Central memory CD4-positive, alpha-beta T cell (primary cell): ENCODE measurements at regions not wholly inside any gene's neighbourhood (a gene's known extent, or its start where the extent isn't known, plus 50 kb on each side); places are given as distances from the start of the nearest gene placed in this dataset.
A peak's percentile ranks its signal among the peaks of the same experiment; 100 is the strongest.
"Not testable (repeated sequence)": the region's sequence is repeated elsewhere in the genome, so short reads cannot be mapped to it uniquely, and the experiment has no call there.

Experiments used
- DNase-seq: peaks from one replicate; pipeline ENCODE4 v3.0.0; 2022

DNA sequence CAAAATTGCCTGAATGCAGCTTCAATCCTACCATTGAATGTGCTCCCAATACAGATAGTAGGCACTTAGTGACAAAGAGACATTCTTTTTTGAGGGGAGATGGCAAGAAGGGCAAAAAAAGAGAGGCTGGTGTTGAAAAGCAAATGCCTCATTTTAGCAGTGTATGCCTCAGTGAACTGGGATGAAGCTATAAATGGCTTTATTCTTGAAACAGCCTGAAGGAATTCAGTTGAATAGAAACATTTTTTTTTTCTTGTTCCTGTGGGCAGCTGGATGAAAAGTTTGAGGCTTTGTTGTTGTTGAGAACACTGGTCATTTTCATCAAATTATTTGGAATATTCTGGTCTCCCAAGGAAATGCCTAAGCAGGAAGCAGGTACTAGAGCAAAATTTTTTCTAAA, 228.9 kb downstream of the RNF144A start:
- no peak for DNase-seq

DNA sequence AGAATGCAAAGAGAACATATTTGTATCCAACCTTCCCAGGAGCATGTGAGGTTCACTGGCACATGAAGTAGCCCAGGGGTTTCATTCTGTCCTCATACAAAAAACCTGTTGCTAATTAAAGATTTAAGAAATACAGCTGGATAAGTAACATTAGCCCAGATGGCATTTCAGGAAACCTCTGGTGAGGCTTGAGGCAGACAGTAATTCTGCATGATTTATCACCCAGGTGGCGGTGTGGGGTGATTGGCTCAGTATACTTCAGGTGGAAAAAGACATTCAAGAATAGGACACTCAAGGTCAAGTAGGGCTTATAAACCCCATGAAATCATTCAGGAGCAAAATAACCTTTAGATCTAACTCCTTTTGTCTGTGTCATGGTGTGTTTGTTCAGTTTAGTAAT, 237.4 kb downstream of the RNF144A start:
- no peak for DNase-seq

DNA sequence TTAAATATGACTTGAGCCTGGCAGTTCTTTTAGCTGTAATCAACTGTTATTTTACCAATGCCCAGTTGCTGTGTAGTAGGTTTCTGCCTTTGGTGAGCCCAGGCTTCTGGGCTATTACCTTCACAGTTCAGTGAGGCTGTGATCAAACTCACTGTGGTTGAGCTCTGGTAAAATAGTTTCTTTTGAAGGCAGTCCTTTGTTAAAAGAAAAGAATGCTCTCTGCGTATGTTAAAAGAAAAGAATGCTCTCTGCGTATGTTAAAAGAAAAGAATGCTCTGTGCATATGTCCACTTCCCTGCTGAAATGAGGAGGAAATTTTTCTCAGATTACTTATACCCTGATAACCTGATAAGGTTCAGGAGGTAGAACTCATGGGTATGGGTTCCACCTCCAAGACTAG, 244.3 kb downstream of the RNF144A start:
- DNase-seq, result no peak

DNA sequence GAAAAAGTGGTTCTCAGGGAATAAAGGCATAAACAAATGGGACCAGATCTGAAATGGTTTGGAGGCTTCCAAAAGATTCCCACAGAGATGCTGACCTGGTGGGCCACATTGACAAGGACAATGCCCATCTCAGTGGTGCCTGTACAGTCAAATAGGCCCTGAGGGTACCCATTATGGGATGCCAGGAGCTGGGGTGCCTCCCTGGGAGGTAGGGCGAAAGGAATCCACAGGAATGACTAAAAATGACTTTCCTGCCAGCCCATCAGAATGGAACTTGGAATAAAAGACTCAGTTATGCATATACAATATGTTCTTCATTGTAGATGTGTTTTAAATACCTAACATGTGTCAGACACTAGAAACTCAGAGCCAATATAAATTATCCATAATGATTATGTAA, 248.5 kb downstream of the RNF144A start:
- DNase-seq, result no peak

DNA sequence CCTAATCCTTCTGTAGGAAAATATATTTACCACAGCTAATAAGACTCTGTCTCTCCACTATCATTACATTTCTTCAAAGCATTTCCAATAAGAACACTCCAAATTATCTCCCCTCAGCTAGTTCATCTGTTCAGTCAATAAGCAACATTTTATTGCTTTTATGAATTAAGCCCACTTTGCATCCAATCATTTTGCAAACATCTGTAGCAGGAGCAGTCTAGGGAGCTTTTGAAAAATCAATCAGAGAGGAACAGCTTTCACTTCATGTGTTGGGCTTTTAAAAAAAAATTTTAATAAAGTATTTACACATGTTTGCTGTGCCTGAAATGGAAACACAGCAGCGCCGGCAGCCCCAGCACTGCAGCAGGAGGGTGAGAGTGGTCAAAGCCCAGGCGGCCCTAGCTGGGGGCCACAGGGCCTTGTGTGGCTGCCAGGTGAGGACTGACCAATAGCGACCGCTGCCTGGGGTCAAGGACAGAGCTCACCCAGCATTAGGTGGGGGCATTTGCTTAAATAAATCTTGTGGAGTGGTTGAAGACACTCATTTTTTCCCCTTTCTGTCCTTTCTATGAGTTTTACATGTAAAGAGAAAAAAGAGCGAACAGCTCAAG, 250.7 kb downstream of the RNF144A start:
- no peak for DNase-seq

DNA sequence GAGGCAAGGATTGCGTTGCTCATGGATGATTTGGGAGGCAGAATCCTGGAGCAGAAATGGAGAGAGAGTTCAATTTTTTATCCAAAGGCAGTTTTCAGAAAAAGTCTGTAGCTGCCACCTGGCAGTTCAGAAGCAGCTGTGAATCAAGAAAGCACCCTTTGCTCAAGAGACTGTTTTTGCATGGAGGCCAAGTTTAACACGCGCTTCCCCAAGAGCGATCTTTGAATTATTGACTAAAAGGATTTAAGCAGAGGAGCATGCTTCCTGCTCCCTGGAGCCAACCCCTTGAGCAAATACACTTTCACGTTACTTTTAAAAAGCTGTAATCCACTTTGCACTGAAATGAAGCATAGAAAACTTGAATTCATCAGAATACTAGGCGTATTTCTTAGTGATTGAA, 252.4 kb downstream of the RNF144A start:
- no peak for DNase-seq

DNA sequence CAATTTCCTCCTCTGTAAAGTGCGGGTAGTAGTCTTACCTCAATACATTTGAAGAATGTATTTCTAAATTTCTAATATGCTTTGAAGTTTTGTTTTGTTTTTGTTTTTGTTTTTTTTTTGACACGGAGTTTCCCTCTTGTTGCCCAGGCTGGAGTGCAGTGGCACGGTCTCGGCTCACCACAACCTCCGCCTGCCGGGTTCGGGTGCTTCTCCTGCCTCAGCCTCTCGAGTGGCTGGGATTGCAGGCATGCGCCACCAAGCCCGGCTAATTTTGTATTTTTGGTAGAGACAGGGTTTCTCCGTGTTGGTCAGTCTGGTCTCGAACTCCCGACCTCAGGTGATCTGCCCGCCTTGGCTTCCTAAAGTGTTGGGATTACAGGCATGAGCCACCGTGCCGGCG, 261.8 kb downstream of the RNF144A start:
- DNase-seq, result not testable (repeated sequence)

DNA sequence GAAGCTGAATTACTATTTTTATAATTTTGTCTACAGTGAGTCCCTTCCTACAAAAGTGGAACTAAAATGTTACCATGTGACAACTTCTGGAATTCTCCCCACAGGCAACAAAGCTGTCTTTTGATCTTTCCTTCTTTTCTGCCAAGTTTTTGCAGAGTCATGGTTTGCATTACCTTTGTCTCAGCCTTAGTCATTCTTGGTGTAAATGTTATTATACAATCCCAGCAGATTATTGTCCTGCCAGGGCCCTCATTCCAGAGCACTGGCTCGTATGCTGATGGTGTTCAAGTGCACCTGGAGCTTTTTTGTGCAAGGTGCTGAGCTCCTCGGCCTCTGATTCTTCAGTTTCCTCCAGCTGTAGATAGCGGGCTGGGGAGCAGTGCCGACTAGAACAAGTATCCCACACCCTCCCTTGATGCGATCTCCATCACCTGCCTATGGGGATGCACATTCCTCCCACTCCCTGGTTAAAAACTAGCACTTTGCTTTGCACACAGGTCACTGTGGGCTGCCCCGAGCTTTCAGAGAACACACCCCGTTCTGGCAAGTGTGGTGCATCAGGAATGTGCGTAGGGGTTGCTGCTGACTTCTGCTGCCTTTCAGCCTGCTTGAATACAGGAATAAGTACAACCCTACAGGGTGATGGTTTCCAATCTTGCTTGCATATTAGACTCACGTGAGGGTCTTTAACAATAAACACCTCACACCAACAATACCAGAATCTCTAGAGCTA, 263.6 kb downstream of the RNF144A start:
- no peak for DNase-seq

DNA sequence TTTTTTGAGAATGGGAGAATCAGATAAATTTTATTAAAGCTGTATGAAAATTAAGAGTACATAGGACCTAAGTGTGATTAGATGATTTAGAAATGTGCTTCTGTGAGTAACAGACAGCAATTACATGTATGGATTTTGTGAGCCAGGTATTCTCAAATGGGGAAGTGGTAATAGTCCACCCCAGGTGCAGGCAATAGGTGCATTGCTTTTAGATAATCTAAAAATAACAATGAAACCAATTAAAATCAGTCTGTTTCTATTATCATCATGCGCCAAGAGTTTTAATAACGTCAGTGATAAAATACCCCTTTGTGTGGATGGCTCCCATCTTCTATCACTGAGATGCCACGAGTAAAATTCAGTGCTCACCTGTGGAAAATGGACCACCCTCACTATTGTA, 265.3 kb downstream of the RNF144A start:
- DNase-seq, result no peak

DNA sequence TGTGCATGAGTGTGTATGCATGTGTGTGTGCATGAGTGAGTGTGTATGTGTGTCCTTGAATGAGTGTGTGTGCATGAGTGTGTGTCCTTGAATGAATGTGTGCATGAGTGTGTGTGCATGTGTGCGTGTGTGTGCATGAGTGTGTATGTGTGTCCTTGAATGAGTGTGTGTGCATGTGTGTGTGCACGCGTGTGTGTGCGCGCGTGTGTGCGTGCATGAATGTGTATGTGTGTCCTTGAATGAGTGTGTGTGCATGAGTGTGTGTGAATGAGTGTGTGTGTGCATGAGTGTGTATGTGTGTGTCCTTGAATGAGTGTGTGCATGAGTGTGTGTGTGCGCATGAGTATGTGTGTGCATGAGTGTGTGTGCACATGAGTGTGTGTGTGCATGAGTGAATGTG, 271.9 kb downstream of the RNF144A start:
- DNase-seq, result no peak

DNA sequence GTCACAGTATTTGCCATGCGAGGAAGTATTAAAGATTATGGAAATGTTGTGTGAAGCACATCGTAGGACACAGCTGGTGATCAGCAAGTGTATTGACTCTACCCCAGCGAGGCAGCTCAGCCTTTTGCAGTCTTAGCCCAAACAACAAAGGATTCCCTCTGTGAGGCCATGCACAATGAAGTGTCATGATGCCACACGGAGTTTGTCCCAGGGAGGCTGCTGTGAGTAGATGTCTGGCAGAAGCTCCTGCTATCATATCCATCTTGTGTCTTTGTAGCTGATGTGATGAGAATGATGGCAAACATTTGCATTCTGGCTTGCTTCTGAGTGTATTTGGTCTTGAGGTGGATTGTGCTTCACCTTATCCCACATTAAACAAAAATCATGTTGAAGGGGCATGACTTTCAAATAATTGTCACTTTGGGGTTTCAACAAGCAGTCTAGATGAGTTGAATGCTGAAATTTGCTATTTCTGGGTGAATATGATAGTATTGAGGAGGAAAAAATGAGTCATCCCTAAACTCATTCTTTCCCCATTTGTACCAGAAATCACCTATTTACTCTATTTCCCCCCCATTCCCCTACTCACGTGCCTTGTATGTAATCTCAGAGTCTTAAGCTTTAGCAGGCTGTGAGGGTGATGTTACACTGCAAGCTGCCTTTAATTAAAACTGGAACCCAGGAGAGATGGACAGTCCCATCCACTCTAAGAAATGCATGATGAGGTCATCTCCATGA, 273.5 kb downstream of the RNF144A start:
- DNase-seq, result no peak

DNA sequence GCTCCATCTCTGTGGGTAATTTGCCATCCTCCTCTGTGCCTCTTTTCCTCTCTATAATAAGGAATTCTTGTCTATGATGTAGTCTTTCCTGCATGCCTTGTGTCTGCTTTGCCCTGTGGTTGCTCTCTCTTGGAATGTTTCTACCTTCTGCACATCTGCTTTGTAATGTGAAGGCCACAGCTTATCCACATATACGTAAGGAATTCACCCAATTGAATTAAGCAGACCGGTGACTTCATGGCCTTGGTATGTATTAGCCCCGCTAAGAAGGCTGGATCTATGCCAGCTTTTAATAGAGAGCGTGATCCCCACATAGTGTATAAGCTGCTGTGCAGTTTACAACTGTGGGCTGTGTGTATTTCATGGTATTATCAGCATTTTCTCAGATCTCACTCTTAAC, 274.7 kb downstream of the RNF144A start:
- no peak for DNase-seq

DNA sequence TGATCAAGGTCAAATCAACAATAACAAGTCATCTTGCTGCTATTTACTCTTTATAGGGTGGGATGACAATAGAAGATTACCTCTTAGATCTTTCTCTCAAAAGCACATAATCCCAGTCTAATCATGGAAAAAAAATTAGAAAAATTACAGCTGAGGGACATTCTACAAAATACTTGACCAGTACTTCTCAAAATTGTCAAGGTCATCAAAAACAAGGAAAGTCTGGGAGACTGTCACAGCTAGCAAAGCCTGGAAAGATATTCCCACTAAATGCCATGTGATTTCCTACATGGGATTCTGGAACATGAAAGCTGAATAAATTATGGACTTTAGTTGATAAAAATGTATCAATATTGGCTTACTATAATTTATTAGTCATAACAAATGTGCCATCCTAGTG, 276.2 kb downstream of the RNF144A start:
- no peak for DNase-seq

DNA sequence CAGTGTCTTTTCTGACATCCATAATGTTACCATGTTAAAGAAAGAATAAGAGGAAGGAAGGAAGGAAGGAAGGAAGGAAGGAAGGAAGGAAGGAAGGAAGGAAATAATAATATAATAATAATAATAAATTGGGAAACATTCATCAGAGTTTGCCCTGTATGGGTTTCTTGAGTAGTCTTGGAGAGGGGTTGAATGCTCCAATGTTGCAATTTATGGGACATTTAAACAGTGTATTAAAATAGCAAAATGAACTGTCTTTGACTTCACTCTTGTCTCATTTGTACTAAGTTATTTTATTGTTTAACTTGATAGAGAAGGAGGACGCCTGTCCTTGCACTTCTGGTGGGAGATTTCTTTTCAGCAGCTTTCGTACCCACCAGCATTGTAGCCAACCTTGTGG, 277.7 kb downstream of the RNF144A start:
- no peak for DNase-seq

DNA sequence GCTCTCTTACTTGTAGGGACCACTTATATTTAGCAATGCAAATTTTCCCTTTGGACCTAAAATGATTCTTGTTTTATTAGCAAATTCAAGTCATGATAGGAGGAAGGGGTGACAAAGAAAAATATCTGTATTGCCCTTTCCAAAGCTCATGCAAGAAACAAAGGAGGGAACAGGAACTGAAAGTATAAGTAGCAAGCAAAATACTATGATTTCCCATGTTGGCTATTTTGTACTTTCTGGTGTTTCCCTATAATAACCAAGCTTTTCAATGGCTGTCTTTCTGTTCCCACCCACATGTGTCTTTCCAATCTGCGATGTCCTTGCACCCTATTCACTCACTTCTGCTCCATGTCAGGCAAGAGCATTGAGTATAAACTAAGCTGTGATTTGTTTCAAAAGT, 279.7 kb downstream of the RNF144A start:
- DNase-seq, result no peak

DNA sequence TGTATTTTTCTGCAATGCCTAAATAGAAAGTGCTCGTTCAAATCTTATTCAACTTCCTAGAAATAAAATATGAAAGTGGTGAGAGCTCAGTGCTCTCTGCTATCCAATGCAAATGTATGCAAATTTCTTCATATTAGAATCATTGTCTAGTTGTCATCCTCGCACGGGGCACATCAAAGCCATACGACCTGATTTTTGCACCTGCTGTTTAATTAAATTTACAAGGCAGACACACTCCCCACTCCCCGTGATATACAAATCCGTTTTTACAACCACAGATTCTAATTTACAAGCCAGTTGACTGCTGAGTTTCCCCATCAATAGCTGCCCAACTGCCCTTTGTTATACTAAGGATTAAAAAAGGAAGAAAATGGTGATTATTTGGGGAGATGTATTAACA, 284.6 kb downstream of the RNF144A start:
- DNase-seq, result no peak

DNA sequence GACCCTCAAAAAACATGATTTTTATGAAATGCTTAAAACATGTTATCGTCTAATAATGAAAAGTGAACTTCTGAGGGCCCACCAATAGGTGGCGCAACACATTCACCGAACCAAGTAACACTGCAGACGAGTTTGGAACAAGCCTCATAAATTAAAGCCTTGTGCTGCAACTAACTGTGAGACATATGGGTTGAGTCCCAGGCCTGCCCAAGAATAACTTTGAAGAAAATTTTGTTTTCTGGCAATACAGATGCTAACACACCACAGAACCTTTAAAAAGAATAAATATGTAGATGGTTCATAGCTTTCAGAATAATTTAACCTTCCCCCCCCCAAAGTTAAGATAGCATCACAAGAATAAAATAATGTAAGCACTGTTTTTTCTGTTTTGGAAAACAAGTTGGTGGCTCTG, 285.9 kb downstream of the RNF144A start:
- peak; percentile 29 for DNase-seq

DNA sequence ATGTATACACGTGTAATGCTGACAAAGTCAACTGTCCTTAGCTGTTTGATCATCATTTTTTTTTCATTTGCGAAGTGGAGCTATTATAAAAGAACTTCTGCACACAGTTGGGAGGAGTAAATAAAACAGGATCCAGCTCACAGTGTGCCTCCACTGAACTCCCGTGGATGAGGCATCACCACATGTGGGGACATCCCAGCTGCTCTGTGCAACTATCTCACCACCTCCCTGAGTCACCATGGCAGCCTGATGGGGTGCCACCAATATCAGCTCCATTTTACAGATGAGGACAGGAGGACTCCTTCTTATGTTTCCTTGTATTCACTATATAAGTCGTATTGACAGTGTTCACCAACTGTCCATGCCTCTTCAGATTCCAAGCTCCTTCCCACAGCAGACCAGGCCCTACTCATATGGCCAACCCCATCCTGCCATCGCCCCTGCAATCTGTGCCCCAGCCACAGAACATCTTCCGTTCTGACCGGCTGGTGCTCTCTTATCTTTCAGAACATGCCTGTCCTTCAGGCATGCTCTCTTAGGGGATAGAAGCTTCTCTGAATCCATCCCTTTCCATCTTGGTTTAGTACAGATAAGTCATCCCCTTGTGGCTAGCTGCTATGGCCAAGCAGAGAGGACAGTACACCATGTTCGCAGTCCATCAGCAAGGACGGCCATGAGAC, 288.1 kb downstream of the RNF144A start:
- DNase-seq, result no peak

DNA sequence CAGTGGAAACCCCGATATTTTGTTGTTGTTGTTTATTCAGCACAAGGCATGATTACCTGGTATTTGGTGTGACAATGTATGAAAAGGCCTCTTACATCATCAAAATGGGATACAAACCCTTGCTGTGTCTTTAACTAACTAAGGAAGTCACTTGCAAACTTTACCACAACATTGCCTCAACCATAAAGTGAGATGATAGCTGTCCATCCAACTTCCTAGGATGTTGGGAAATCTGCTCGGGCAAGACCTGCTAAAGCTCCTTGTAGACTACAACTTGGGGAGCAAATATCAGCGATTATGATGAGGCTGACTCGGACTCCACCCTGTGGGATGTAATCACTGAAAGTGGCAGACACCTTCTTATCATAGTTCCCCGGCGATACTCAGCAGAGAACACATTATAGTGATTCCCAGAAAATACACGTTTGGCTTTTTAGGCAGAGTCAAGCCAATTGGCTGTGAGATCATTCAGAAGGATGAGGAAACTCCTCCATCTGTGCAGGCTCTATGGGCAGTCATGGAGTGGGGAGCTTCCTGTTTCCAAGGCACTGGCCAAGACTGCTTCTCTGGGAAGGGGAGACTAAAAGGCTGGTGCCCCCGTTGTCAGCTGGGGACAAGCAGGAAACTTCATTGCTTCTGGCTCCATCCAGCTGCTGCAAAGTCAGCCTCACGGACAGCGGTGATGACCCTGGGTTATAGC, 289.0 kb downstream of the RNF144A start:
- DNase-seq, result no peak

DNA sequence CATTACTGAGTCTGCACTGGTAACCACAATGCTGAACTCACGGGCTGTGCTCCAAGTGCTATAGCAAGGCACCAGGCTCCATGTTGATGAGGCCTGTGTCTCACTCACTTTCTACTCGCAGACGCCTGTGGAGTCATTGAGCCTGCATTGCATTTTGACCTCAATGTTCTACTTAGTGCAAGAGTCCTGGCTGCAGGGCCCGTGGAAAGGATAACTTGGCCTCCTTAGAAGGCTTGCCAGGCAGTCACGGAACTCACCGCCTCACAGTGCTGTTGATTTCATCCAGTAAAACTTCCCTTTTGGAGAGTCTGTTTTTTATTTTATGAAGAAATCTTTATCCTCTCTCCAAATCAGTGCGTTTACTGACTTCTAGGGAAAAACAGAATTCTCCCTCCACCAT, 290.4 kb downstream of the RNF144A start:
- DNase-seq, result no peak

DNA sequence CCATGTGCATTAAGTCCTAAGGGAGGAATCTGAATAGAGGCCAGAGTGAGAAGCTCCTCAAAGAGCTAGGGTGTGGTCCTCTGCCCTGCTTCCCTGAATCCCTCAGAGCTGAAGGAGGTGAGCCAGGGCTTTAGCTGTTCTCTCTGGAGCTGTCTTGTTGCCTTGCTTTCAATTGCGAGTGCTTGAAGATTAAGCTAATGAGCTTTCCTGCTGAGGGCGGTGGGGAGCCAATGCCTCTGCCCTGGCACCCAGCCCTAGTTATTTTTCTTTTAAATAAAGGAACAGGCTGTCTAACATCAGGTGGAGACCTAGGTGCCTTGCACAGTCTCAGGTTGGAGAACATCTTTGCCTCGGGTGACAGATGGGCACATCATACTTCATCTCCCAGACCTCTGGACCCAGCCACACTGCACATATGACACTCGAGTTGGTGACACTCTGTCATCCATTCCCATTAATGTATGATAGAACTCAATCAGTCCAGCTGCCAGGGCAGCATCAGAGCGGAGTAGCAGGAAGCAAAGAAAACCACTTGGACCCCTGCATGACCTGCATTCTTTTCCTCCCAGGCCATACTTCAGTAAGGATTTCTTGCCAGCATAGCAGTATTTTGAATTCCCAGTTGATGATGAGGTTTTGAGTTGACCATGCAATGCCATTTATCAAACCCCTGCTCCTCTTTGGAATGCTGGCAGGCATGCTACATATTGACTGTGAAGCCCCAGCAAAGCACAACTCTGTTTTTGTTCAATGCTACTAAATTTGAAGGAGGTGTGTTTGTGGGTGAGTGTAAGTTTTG, 292.7 kb downstream of the RNF144A start:
- no peak for DNase-seq

DNA sequence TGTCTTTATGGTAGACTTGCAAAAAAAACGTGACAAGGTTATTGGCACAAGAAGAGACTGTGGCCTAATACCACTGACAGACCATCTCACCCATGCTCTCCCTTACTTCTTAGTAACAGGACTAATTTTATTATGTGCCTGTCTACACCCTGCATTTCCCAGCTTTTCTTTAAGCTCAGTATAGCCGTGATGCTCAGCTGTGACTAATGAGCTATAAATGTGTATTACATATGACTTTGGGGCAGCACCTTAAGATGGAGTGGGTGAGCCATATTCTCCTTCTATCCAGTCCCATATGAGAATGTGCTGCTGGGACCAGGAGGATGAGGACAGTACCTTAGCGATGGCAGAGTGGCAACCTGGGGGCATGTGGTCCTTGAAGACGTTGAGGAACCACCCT, 293.5 kb downstream of the RNF144A start:
- DNase-seq, result no peak
